ENCODE measurements at regions not wholly inside any gene's neighbourhood (a gene's known extent, or its start where the extent isn't known, plus 50 kb on each side); places are given as distances from the start of the nearest gene placed in this dataset.

DNA sequence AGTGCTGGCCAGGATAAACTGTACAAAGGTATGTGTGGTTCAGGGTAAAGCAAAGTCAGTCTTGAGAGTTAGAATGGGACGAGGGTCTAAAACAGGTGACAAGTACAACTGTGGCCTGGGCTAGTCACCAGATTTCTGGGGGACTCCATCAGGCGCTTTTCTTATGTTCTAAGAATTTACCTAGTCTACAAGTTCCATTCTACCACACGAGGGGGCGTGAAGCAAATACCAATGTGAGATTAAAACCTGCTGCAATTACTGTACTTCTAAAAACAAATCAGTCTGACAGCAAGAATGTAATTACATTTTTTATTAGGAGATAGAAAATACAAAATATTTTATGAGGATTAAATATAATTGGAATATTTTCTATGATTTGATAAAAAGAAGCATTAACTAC is 146.5 kb downstream of the ALOX5 start (continued):
- no peak for TF ChIP-seq DDX20 (tag; IDR thresholded peaks at IDR 0.05; ENCODE audit: low read depth)
- TF ChIP-seq, protein P1, sequence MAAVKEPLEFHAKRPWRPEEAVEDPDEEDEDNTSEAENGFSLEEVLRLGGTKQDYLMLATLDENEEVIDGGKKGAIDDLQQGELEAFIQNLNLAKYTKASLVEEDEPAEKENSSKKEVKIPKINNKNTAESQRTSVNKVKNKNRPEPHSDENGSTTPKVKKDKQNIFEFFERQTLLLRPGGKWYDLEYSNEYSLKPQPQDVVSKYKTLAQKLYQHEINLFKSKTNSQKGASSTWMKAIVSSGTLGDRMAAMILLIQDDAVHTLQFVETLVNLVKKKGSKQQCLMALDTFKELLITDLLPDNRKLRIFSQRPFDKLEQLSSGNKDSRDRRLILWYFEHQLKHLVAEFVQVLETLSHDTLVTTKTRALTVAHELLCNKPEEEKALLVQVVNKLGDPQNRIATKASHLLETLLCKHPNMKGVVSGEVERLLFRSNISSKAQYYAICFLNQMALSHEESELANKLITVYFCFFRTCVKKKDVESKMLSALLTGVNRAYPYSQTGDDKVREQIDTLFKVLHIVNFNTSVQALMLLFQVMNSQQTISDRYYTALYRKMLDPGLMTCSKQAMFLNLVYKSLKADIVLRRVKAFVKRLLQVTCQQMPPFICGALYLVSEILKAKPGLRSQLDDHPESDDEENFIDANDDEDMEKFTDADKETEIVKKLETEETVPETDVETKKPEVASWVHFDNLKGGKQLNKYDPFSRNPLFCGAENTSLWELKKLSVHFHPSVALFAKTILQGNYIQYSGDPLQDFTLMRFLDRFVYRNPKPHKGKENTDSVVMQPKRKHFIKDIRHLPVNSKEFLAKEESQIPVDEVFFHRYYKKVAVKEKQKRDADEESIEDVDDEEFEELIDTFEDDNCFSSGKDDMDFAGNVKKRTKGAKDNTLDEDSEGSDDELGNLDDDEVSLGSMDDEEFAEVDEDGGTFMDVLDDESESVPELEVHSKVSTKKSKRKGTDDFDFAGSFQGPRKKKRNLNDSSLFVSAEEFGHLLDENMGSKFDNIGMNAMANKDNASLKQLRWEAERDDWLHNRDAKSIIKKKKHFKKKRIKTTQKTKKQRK (IDR thresholded peaks at IDR 0.05; ENCODE audit: borderline replicate concordance, low read depth, low read length), result no peak
- TF ChIP-seq, protein P2, sequence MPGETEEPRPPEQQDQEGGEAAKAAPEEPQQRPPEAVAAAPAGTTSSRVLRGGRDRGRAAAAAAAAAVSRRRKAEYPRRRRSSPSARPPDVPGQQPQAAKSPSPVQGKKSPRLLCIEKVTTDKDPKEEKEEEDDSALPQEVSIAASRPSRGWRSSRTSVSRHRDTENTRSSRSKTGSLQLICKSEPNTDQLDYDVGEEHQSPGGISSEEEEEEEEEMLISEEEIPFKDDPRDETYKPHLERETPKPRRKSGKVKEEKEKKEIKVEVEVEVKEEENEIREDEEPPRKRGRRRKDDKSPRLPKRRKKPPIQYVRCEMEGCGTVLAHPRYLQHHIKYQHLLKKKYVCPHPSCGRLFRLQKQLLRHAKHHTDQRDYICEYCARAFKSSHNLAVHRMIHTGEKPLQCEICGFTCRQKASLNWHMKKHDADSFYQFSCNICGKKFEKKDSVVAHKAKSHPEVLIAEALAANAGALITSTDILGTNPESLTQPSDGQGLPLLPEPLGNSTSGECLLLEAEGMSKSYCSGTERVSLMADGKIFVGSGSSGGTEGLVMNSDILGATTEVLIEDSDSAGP (CRISPR knock-in tag; IDR thresholded peaks at IDR 0.05), result no peak

DNA sequence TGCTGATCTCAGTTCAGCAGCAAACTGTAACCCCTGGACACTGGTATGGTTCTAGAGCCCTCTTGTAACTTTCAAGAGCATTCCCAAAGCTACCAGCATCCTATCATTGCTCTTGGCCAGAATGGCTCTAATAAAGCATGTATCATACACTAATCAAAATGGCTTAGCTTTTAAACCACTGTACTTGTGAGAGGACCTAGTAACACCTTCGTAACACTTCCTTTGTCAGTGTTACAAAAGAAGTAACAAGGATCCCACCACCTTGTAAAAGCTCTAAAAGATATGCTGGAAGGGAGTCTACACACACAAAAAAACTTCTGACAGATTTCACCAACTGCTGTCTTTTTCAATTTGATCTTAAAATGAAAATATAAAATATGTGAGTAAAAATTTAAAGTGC is 144.7 kb downstream of the ALOX5 start:
- DNase-seq (ENCODE audit: extremely low read depth in 1 of 4, low spot score in 3 of 4) (no peak), FAIRE-seq (no peak), ATAC-seq (no peak)
- peaks cover 37% of the 10 kb centered on the region for H3K79me2 ChIP-seq (ENCODE audit: control insufficient read depth, insufficient read depth, low read length)
- in situ Hi-C loops (cut with MboI) (no loop called here), intact Hi-C loops (cut with micrococcal nuclease) (no loop called here)
- H3K36me3 ChIP-seq (ENCODE audit: control insufficient read depth, insufficient read depth, low read length), result no peaks in the 10 kb centered on the region
- H3K27me3 ChIP-seq (ENCODE audit: control insufficient read depth in 2 of 2, insufficient read depth in 2 of 2, low read length in 2 of 2), result no peaks in the 10 kb centered on the region
- H3K9ac ChIP-seq (ENCODE audit: insufficient read depth in 1 of 2, low read depth in 2 of 2, low read length in 2 of 2), result no peak overlapping the region
- no peaks in the 10 kb centered on the region for H4K20me1 ChIP-seq (replicated peaks; ENCODE audit: control insufficient read depth, insufficient read depth, low read length)
- no peak overlapping the region for H3K4me3 ChIP-seq
- 95% methylated on average over 1 of the region's 1 CpG for WGBS (ENCODE audit: insufficient coverage, low coverage, missing lambda C conversion rate)
- no peaks in the 10 kb centered on the region for H3K9me1 ChIP-seq (ENCODE audit: control insufficient read depth, insufficient read depth, low read length)
- no peak overlapping the region for H2AFZ ChIP-seq (ENCODE audit: low read depth, low read length)
- TF ChIP-seq SPI1 (IDR thresholded peaks at IDR 0.05; ENCODE audit: borderline replicate concordance, low read depth, low read length), result no peak
- TF ChIP-seq CBX2 (IDR thresholded peaks at IDR 0.05; ENCODE audit: insufficient read depth, low read length, poor library complexity, severe bottlenecking), result no peak
- no peak for TF ChIP-seq ZNF347 (CRISPR knock-in tag; IDR thresholded peaks at IDR 0.05; ENCODE audit: low read depth)
- no peak for TF ChIP-seq ZNF584 (CRISPR knock-in tag; IDR thresholded peaks at IDR 0.05; ENCODE audit: low read depth)
- TF ChIP-seq ETV5 (CRISPR knock-in tag; IDR thresholded peaks at IDR 0.05; ENCODE audit: low read depth), result no peak
- no peak for TF ChIP-seq ZNF778 (CRISPR knock-in tag; IDR thresholded peaks at IDR 0.05)
- no peak for TF ChIP-seq ARHGAP35 (IDR thresholded peaks at IDR 0.05; ENCODE audit: partially characterized antibody)
- no peak for TF ChIP-seq POLR2B (IDR thresholded peaks at IDR 0.05; ENCODE audit: low read depth, partially characterized antibody)
- TF ChIP-seq, protein P3, sequence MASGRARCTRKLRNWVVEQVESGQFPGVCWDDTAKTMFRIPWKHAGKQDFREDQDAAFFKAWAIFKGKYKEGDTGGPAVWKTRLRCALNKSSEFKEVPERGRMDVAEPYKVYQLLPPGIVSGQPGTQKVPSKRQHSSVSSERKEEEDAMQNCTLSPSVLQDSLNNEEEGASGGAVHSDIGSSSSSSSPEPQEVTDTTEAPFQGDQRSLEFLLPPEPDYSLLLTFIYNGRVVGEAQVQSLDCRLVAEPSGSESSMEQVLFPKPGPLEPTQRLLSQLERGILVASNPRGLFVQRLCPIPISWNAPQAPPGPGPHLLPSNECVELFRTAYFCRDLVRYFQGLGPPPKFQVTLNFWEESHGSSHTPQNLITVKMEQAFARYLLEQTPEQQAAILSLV (tag; IDR thresholded peaks at IDR 0.05), result no peak
- TF ChIP-seq PHF8 (IDR thresholded peaks at IDR 0.05; ENCODE audit: borderline replicate concordance, low read length), result no peak
- no peak for TF ChIP-seq CXXC5 (CRISPR knock-in tag; IDR thresholded peaks at IDR 0.05)
- TF ChIP-seq ILF3 (IDR thresholded peaks at IDR 0.05; ENCODE audit: borderline replicate concordance), result no peak
- no TSS peak for BruUV-seq (replicated peaks)
- H3K4me2 ChIP-seq (ENCODE audit: insufficient read depth, low read length), result no peak overlapping the region
- H3K9me3 ChIP-seq (replicated peaks; ENCODE audit: control insufficient read depth, insufficient read depth, low read depth, low read length), result no peaks in the 10 kb centered on the region
- H3K4me1 ChIP-seq (replicated peaks in 1 of 2; ENCODE audit: control insufficient read depth in 2 of 2, insufficient read depth in 2 of 2, low read length in 2 of 2), result peaks cover 3 to 15% of the 10 kb centered on the region in 2 experiments
- no peak overlapping the region for H3K27ac ChIP-seq (ENCODE audit: extremely low read depth, low read depth, low read length)
- ChIA-PET POLR2A (interaction anchor here (0.8 to 0.9 kb wide), 2 partner anchors 9 to 10 kb away, joined by 3 to 4 read pairs; no protein-coding TSS in a partner anchor), CTCF (ENCODE audit: low intra/inter-chr PET ratio) (no interaction called here)

Measured in K562 (cell line).